HG03175 (cell line): ENCODE measurements at regions not wholly inside any gene's neighbourhood (a gene's known extent, or its start where the extent isn't known, plus 50 kb on each side); places are given as distances from the start of the nearest gene placed in this dataset.

Experiments used
- ATAC-seq: cut with Tn5 transposase; IDR thresholded peaks from one replicate; pipeline ENCODE4 v1.9.1; 2021; ENCODE audit warnings: mild to moderate bottlenecking, moderate library complexity; ENCODE audit not compliant: unreplicated experiment

DNA sequence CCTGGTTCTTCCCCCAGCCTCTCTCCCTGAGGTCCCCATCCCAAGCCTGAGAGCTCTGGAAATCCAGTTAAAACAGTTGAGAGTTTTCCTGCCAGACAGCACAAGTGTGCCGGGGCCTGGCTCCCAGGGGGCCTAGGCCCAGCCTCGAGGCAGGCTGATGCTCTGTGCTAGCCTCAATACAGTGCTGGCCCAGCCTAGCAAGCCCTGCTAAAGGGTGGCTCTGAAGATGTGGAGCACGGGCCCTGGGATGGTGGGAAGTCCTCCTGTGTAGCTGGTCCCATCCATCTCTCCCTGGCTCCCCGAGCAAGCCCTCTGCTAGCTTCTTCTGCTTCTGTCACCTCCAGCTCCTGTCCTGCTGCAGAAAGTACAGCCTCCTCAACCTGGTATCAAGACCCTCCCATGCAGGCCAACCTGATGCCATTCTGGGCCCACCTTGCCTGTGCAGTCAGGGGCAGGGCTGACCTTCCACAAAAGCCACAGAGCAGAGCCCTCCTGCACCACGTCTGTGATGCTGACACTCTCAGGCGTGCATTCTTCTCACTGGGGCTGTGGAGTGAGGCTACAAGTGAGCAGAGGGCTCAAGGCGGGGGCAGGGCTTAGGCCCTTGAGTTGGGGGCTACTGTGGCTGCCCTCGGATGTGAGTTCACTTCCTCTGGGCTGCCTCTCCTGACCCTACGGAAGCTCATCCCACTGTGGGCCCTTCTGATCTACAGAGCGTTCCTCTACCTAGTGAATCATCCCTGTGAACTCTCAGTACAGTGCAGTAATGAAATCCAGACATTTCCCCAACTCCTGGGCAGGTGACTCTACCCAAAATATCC is 60.1 kb upstream of the LAPTM4A start:
- no peak for ATAC-seq

DNA sequence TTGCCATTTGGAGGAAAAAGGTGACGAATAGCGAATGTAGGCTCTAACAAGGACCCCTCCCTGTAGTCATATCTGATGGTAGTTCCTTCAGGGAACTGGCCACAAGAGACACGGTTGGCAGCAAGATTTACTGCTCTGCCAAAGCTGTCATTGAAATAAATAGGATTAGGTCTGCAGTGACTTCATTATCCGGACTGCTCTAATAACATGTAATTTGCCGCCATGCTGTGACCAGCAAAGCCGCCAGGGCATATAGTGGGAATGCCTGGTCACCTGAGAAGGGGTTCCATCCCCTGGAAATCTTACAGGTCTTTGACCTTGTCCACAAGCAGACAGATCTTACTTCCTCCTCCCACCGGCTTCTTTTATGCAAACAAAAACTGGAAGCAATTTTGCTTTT is 59.4 kb upstream of the LAPTM4A start:
- ATAC-seq: no peak

DNA sequence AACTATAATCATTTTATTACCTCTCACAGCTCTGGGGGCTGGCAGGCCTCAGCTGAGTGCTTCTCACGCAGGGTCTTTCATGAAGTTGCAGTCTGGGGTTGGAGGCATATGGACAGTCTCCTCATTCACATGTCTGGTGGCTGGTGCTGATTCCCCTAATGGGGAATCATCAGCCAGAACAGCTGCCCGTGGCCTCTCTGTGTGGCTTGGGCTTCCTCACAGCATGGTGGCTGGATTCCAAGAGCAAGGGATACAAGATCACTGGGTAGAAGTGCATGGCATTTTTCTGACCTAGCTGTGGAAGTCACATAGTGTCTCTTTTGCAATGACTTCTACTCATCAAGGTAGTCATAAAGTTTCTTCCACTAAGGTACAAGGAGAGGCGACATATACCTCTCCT is 59.0 kb upstream of the LAPTM4A start:
- no peak for ATAC-seq

DNA sequence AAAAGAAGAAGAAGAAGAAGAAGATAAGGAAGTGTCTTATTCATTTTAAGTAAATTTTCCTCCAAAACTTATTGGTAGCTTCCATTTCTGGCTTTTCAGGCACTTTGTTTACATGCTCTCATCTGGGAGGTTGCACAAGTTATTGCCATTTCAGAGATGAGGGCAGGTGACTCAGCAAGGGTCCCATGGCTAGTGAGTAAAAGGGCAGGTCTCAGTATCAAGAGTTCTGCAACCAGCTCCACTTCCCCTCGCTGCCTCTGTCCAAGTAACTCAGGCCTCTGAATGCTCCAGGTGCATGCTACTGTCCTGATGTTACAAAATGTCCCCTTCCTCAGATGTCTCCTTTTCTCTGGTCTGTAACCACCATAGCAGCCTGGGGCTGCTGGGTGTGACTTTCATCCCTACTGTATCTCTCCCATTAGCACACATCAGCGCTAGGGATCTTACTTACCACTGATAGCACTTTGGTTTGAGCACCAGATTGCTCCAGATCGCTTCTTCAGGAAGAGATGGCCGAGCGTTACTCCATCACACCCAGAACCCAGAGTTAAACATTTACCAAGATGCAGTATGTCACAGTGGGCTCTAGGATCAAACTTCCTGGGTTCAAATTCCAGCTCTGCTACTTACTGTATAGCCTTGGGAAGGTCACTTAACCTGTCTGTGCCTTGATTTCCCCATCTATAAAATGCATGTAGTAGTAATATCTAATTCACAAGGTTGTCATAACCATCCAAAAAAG is 57.4 kb upstream of the LAPTM4A start:
- ATAC-seq: no peak

DNA sequence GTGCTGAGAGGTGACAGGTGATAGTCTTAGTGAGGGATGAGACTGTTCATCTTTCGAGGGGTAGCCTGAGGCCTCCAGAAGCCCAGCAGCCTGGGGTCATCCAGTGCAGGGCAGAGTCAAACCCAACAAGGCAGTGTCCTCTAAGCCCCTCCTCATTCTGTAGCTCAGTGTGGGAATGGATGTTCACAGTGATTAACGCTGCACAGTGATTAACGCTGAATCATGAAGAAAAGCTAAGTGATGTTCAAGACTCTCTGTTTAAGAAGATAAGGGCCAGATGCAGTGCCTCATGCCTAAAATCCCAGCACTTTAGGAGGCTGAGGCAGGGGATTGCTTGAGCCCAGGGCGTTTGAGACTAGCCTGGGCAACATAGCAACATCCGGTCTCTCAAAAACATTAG is 56.3 kb upstream of the LAPTM4A start:
- no peak for ATAC-seq

DNA sequence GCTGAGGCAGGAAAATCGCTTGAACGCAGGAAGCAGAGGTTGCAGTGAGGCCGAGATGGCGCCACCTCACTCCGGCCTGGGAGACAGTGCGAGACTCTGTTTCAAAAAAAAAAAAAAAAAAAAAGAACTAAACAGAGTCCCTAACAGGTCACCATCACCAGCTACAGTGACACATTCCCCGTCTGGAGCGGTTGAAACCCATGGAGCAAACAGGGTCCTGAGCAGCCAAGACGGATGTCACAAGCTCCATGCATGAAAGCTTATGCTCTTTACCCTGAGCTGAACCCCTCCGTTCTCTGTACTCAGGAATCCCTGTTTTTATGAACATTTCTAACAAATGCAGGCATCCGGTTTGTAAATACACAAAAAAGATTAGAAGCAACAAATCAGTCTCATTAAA is 55.9 kb upstream of the LAPTM4A start:
- ATAC-seq: no peak

DNA sequence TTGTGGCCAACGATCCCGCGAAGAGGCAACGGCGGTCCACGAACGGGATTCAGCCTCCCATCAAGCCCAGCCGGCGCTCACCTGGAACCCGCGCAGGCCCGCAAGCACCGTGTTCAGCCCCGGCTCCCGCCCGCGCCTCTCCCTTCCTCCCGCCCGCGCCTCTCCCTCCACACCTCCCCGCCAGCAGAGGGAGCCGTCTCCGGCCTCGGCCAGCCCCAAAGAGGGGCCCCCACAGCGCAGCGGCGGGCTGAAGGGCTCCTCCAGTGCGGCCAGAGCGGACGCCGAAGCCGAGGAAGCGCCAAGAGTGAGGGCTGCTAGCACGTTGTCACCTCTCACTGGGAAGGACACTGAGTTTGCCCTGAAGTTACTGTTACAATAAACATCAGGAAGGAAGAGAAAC is 55.3 kb upstream of the LAPTM4A start:
- ATAC-seq: no peak

DNA sequence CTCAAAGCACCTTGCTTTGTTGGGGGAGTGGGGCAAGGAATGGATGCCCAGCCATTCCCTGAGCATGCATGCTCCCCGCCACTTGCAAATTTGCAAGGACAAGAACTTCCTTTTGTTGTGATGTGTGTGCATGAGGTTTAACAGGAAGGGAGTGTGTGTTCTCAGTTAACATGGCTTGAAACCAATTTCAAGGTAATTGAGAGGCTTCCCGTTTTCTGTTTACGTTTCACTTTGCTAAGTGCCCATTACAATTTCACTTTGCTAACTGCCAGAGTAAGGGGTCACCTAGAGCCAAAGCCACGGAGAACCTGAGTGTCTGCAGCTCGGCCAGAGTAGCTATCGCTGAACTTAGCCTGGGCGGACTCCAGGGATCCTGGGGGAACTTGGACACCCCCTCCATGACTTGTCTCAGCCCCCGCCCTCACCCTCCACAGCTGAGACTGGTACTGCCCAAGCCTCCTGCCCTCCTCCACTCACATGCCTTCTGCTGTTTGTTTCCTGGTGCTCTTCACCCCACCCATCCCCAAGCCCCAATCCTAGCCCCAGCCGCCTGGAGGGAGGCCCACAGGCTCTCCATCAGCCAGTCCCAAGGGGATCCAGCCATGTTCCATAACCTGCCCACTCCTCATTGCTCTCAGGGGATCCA is 53.6 kb upstream of the LAPTM4A start:
- no peak for ATAC-seq

DNA sequence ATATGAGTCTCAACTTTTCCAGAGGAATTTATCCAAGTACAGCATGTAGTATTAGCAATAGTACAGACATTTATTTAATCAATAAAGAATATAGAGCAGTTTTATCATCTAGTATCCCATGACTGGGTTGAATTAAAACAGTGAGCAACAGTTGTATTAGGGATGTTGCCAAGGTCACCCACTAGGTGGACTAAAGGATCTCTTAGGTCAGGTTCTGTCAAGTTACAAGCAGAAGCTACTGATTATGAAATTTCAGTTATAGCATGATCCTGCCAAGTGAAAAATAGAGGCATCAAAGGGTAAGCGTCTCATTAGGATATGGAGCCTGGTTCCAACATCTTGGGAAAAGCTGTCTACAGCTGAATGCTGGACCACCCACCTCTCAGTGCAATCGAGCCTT is 52.1 kb upstream of the LAPTM4A start:
- ATAC-seq: no peak
